ENCODE measurements at regions not wholly inside any gene's neighbourhood (a gene's known extent, or its start where the extent isn't known, plus 50 kb on each side); places are given as distances from the start of the nearest gene placed in this dataset.

GRCh38 chr16:79303206-79303605, 297.3 kb downstream of the MAF start:
- intact Hi-C loops (cut with micrococcal nuclease) (no loop called here), in situ Hi-C loops (cut with MboI) (no loop called here)
- Histone ChIP-seq H3K9me1 (ENCODE audit: control insufficient read depth, insufficient read depth, low read length) (no peaks in the 10 kb centered on the region), H2AFZ (ENCODE audit: low read depth, low read length) (no peak overlapping the region), H3K79me2 (ENCODE audit: control insufficient read depth, insufficient read depth, low read length) (no peaks in the 10 kb centered on the region), H3K9ac (ENCODE audit: insufficient read depth in 1 of 2, low read depth in 2 of 2, low read length in 2 of 2) (no peak overlapping the region), H3K27me3 (ENCODE audit: control insufficient read depth in 2 of 2, insufficient read depth in 2 of 2, low read length in 2 of 2) (peaks cover 26 to 49% of the 10 kb centered on the region in 2 experiments), H4K20me1 (replicated peaks; ENCODE audit: control insufficient read depth, insufficient read depth, low read length) (peaks cover 6% of the 10 kb centered on the region), H3K4me2 (ENCODE audit: insufficient read depth, low read length) (no peak overlapping the region), H3K4me1 (replicated peaks in 1 of 2; ENCODE audit: control insufficient read depth in 2 of 2, insufficient read depth in 2 of 2, low read length in 2 of 2) (no peaks in the 10 kb centered on the region), H3K4me3 (no peak overlapping the region), H3K36me3 (ENCODE audit: control insufficient read depth, insufficient read depth, low read length) (no peaks in the 10 kb centered on the region), H3K9me3 (replicated peaks; ENCODE audit: control insufficient read depth, insufficient read depth, low read depth, low read length) (no peaks in the 10 kb centered on the region), H3K27ac (ENCODE audit: extremely low read depth, low read depth, low read length) (no peak overlapping the region)
- no TSS peak for BruUV-seq (replicated peaks)
- DNase-seq (ENCODE audit: extremely low read depth in 1 of 4, low spot score in 3 of 4): no peak
- ChIA-PET POLR2A (interaction anchor here (0.6 kb wide), 1 partner anchor 257 kb away, joined by 3 read pairs; no protein-coding TSS in a partner anchor), CTCF (ENCODE audit: low intra/inter-chr PET ratio) (no interaction called here)
- TF ChIP-seq NCOA4 (IDR thresholded peaks at IDR 0.05; ENCODE audit: partially characterized antibody): no peak
- no peak for ATAC-seq
- WGBS (ENCODE audit: insufficient coverage, low coverage, missing lambda C conversion rate): 0% methylated on average over 3 of the region's 3 CpGs
- FAIRE-seq: no peak

DNA sequence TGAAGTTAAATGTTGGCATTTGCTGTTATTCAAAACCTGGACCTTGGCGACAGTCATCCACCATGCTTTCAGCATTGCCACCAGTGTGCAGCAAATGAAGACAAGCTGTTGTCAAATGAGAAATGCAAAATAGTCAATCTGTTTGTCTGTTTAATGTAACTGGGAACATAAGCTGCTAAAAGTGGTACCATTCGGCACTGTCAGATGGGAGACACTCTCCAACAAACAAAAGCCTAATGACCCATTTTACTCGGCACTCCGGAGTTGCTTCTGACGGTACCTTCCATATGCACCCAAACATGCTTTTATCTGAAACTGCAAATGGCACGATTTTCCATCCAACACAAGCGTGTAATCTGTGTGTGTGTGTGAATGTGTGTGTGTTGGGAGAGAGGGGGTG, 297.8 kb downstream of the MAF start:
- intact Hi-C loops (cut with micrococcal nuclease): no loop called here
- 3% methylated on average over 7 of the region's 7 CpGs for WGBS (ENCODE audit: insufficient coverage, low coverage, missing lambda C conversion rate)
- TF ChIP-seq, protein P1, sequence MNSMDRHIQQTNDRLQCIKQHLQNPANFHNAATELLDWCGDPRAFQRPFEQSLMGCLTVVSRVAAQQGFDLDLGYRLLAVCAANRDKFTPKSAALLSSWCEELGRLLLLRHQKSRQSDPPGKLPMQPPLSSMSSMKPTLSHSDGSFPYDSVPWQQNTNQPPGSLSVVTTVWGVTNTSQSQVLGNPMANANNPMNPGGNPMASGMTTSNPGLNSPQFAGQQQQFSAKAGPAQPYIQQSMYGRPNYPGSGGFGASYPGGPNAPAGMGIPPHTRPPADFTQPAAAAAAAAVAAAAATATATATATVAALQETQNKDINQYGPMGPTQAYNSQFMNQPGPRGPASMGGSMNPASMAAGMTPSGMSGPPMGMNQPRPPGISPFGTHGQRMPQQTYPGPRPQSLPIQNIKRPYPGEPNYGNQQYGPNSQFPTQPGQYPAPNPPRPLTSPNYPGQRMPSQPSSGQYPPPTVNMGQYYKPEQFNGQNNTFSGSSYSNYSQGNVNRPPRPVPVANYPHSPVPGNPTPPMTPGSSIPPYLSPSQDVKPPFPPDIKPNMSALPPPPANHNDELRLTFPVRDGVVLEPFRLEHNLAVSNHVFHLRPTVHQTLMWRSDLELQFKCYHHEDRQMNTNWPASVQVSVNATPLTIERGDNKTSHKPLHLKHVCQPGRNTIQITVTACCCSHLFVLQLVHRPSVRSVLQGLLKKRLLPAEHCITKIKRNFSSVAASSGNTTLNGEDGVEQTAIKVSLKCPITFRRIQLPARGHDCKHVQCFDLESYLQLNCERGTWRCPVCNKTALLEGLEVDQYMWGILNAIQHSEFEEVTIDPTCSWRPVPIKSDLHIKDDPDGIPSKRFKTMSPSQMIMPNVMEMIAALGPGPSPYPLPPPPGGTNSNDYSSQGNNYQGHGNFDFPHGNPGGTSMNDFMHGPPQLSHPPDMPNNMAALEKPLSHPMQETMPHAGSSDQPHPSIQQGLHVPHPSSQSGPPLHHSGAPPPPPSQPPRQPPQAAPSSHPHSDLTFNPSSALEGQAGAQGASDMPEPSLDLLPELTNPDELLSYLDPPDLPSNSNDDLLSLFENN (IDR thresholded peaks at IDR 0.05; ENCODE audit: low read depth in 2 of 2, low read length in 2 of 2): no peak

More for the DNA sequence above, 297.8 kb downstream of the MAF start:
- Histone ChIP-seq H3K9me3 (replicated peaks; ENCODE audit: control insufficient read depth, insufficient read depth, low read depth, low read length) (no peaks in the 10 kb centered on the region), H3K9ac (ENCODE audit: insufficient read depth in 1 of 2, low read depth in 2 of 2, low read length in 2 of 2) (no peak overlapping the region), H2AFZ (ENCODE audit: low read depth, low read length) (no peak overlapping the region), H3K4me1 (replicated peaks in 1 of 2; ENCODE audit: control insufficient read depth in 2 of 2, insufficient read depth in 2 of 2, low read length in 2 of 2) (no peaks in the 10 kb centered on the region), H3K4me2 (ENCODE audit: insufficient read depth, low read length) (no peak overlapping the region), H3K4me3 (no peak overlapping the region), H3K36me3 (ENCODE audit: control insufficient read depth, insufficient read depth, low read length) (no peaks in the 10 kb centered on the region), H3K27me3 (ENCODE audit: control insufficient read depth in 2 of 2, insufficient read depth in 2 of 2, low read length in 2 of 2) (peaks cover 22 to 51% of the 10 kb centered on the region in 2 experiments), H3K79me2 (ENCODE audit: control insufficient read depth, insufficient read depth, low read length) (no peaks in the 10 kb centered on the region), H3K9me1 (ENCODE audit: control insufficient read depth, insufficient read depth, low read length) (no peaks in the 10 kb centered on the region), H4K20me1 (replicated peaks; ENCODE audit: control insufficient read depth, insufficient read depth, low read length) (peaks cover 6% of the 10 kb centered on the region), H3K27ac (ENCODE audit: extremely low read depth, low read depth, low read length) (no peak overlapping the region)
- in situ Hi-C loops (cut with MboI): no loop called here
- FAIRE-seq: no peak
- DNase-seq (ENCODE audit: extremely low read depth in 1 of 4, low spot score in 3 of 4): no peak
- no TSS peak for BruUV-seq (replicated peaks)
- ChIA-PET POLR2A (interaction anchor here (0.6 to 0.7 kb wide), 2 partner anchors 15 to 257 kb away, joined by 3 read pairs; no protein-coding TSS in a partner anchor), CTCF (ENCODE audit: low intra/inter-chr PET ratio) (no interaction called here)
- no peak for ATAC-seq
